PC-3 (cell line): ENCODE measurements at regions not wholly inside any gene's neighbourhood (a gene's known extent, or its start where the extent isn't known, plus 50 kb on each side); places are given as distances from the start of the nearest gene placed in this dataset.

Experiments
- ATAC-seq: fragments of 200-7000 bp; cut with Tn5 transposase; 2 replicates; pipeline ENCODE4 v1.9.1; 2020; ENCODE audit warnings: mild to moderate bottlenecking, moderate library complexity
- BruUV-seq: library from RNA; stranded (reverse); fragments of 400-500 nt; replicated peaks from 2 replicates; lab custom pipeline; 2021; lab: Mats Ljungman, UMichigan
- CTCF ChIA-PET: fragments of 300-600 bp; sonication (Branson Sonifier 250); formaldehyde crosslinking; loops from one replicate; lab custom pipeline; 2022; ENCODE audit warnings: antibody characterized with exemption; lab: Charles Lee
- POLR2A ChIA-PET: fragments of 300-600 bp; sonication (Branson Sonifier 250); formaldehyde crosslinking; loops from one replicate; lab custom pipeline; 2022; ENCODE audit warnings: antibody characterized with exemption; ENCODE audit not compliant: unreplicated experiment; lab: Charles Lee
- DNase-seq: peaks from one replicate; pipeline ENCODE4 v3.0.0-alpha.2; 2015
- H2AFZ ChIP-seq: fragments of 300-600 bp; sonication (generic); 2 replicates; pipeline ENCODE4 v1.6.0; 2016; ENCODE audit warnings: antibody characterized with exemption, low read length
- H3F3A ChIP-seq: fragments of 300-600 bp; sonication (generic); one replicate; pipeline ENCODE4 v1.6.0; 2017; ENCODE audit warnings: antibody characterized with exemption, low read length, control low read depth, mild to moderate bottlenecking; ENCODE audit not compliant: unreplicated experiment
- H3K27ac ChIP-seq: fragments of 300-600 bp; sonication (generic); 2 replicates; pipeline ENCODE4 v1.5.1; 2016; ENCODE audit warnings: mild to moderate bottlenecking, low read length
- H3K27me3 ChIP-seq: fragments of 300-600 bp; sonication (generic); 2 replicates; pipeline ENCODE4 v1.6.1; 2016; ENCODE audit warnings: low read length, mixed read lengths
- H3K36me3 ChIP-seq: fragments of 300-600 bp; sonication (generic); 2 replicates; pipeline ENCODE4 v1.6.1; 2016; ENCODE audit warnings: low read depth, mixed run types, low read length, mixed read lengths
- H3K4me1 ChIP-seq: fragments of 300-600 bp; sonication (generic); 2 replicates; pipeline ENCODE4 v1.5.1; 2016; ENCODE audit warnings: low read length; ENCODE audit not compliant: insufficient read depth
- H3K4me2 ChIP-seq: fragments of 300-600 bp; sonication (generic); 2 replicates; pipeline ENCODE4 v1.6.0; 2016; ENCODE audit warnings: low read length
- H3K4me3 ChIP-seq: fragments of 300-600 bp; sonication (generic); 2 replicates; pipeline ENCODE4 v1.5.1; 2016; ENCODE audit warnings: mild to moderate bottlenecking, low read length, mixed read lengths
- H3K79me2 ChIP-seq: fragments of 300-600 bp; sonication (generic); 2 replicates; pipeline ENCODE4 v1.6.1; 2017; ENCODE audit warnings: low read length, mixed read lengths
- H3K9ac ChIP-seq: fragments of 300-600 bp; sonication (generic); 2 replicates; pipeline ENCODE4 v1.6.0; 2016; ENCODE audit warnings: mild to moderate bottlenecking, low read length
- H3K9me2 ChIP-seq: fragments of 300-600 bp; sonication (generic); replicated peaks from 2 replicates; pipeline ENCODE4 v1.6.1; 2016; ENCODE audit warnings: mixed run types, low read length, mixed read lengths
- H3K9me3 ChIP-seq: fragments of 300-600 bp; sonication (generic); 2 replicates; pipeline ENCODE4 v1.6.1; 2016; ENCODE audit warnings: low read length, mixed read lengths
- H4K20me1 ChIP-seq: fragments of 300-600 bp; sonication (generic); 2 replicates; pipeline ENCODE4 v1.6.1; 2016; ENCODE audit warnings: low read length, mixed read lengths
- CTCF ChIP-seq: fragments of 300-600 bp; sonication (generic); conservative IDR thresholded peaks from 2 replicates; pipeline ENCODE4 v1.5.1; 2017; ENCODE audit warnings: antibody characterized with exemption, low read depth, mild to moderate bottlenecking, low read length
- EZH2 ChIP-seq: fragments of 300-600 bp; sonication (generic); IDR thresholded peaks from one replicate; pipeline ENCODE4 v1.6.1; 2017; ENCODE audit warnings: antibody characterized with exemption, mild to moderate bottlenecking, low read length; ENCODE audit not compliant: unreplicated experiment
- EZH2phosphoT487 ChIP-seq: fragments of 300-600 bp; sonication (generic); IDR thresholded peaks from 2 replicates; pipeline ENCODE4 v1.6.1; 2018; ENCODE audit warnings: mild to moderate bottlenecking, antibody characterized with exemption, low read length, borderline replicate concordance
- intact Hi-C: fragments of 100-400 bp; cut with micrococcal nuclease; formaldehyde crosslinking; loops from 2 replicates; pipeline ENCODE4 v1.9.0; 2023

GRCh38 chr5:68961762-68962161 is 132.1 kb upstream of the SLC30A5 start:
- BruUV-seq = no TSS peak

GRCh38 chr5:68962757-68963484 is 130.9 kb upstream of the SLC30A5 start:
- CTCF ChIA-PET = no interaction called here
- BruUV-seq = no TSS peak

More at GRCh38 chr5:68961762-68962161, 132.1 kb upstream of the SLC30A5 start:
- no peak overlapping the region for H3K9ac ChIP-seq
- intact Hi-C loops = no loop called here
- no peak overlapping the region for H3K4me2 ChIP-seq
- DNase-seq = no peak
- H3K36me3 ChIP-seq = no peaks in the 10 kb centered on the region
- TF ChIP-seq EZH2 = no peak
- no peak for TF ChIP-seq EZH2phosphoT487
- TF ChIP-seq CTCF = no peak
- H3K9me2 ChIP-seq = no peaks in the 10 kb centered on the region
- no peak overlapping the region for H3K4me3 ChIP-seq
- no peaks in the 10 kb centered on the region for H3K79me2 ChIP-seq
- H2AFZ ChIP-seq = no peak overlapping the region
- ChIA-PET POLR2A (no interaction called here), CTCF (no interaction called here)
- H4K20me1 ChIP-seq = no peaks in the 10 kb centered on the region
- 0 out of 2 replicates have a peak, but pooled peaks cover 3% of the 10 kb centered on the region for H3K4me1 ChIP-seq
- no peak overlapping the region for H3K27ac ChIP-seq
- H3F3A ChIP-seq = no peaks in the 10 kb centered on the region
- no peak for ATAC-seq
- no peaks in the 10 kb centered on the region for H3K9me3 ChIP-seq
- no peaks in the 10 kb centered on the region for H3K27me3 ChIP-seq

More at GRCh38 chr5:68962757-68963484, 130.9 kb upstream of the SLC30A5 start:
- peak; percentile 77 for DNase-seq
- no peaks in the 10 kb centered on the region for H3F3A ChIP-seq
- no peak for TF ChIP-seq EZH2phosphoT487
- TF ChIP-seq EZH2 = no peak
- TF ChIP-seq CTCF = peak; percentile 86
- no peaks in the 10 kb centered on the region for H3K9me2 ChIP-seq
- ATAC-seq = peak; percentile 94
- H3K9me3 ChIP-seq = no peaks in the 10 kb centered on the region
- no peaks in the 10 kb centered on the region for H3K79me2 ChIP-seq
- H3K27me3 ChIP-seq = no peaks in the 10 kb centered on the region
- H3K27ac ChIP-seq = no peak overlapping the region
- H3K36me3 ChIP-seq = no peaks in the 10 kb centered on the region
- peak overlapping the region; percentile 71 for H2AFZ ChIP-seq
- H3K4me3 ChIP-seq = peak overlapping the region; percentile 44; the same call in 1 of the 2 replicates
- H4K20me1 ChIP-seq = no peaks in the 10 kb centered on the region
- H3K4me2 ChIP-seq = peak overlapping the region; percentile 74
- H3K9ac ChIP-seq = no peak overlapping the region
- intact Hi-C loops = loop anchor here (1.0 kb wide), 1 partner anchor 78 kb away; no protein-coding TSS in a partner anchor
- H3K4me1 ChIP-seq = 0 out of 2 replicates have a peak, but pooled peaks cover 3% of the 10 kb centered on the region
- POLR2A ChIA-PET = no interaction called here
